Breast epithelium (tissue), 3 donors: ENCODE measurements at regions not wholly inside any gene's neighbourhood (a gene's known extent, or its start where the extent isn't known, plus 50 kb on each side); places are given as distances from the start of the nearest gene placed in this dataset.

Experiments used
- POLR2A ChIP-seq: fragments of 450-650 bp; IDR thresholded peaks from one replicate; pipeline ENCODE4 v1.6.1; 2016; ENCODE audit warnings: antibody characterized with exemption, mild to moderate bottlenecking, moderate library complexity
- POLR2AphosphoS5 ChIP-seq, 3 donors: sonication (generic); formaldehyde crosslinking; IDR thresholded peaks; one replicate each; pipeline ENCODE4 v1.6.1; 2017; ENCODE audit warnings: antibody characterized with exemption in 3 of 3
- TF ChIP-seq, protein P1 (sequence below), 3 donors: fragments of 450-650 bp; IDR thresholded peaks; one replicate each; pipeline ENCODE4 v1.5.1; 2016 to 2017; ENCODE audit warnings: antibody characterized with exemption in 3 of 3, mild to moderate bottlenecking in 3 of 3, moderate library complexity in 3 of 3

GRCh38 chr11:76724171-76724768 is 53.7 kb upstream of the LRRC32 start:
- TF ChIP-seq POLR2A (no peak), POLR2AphosphoS5 (IDR thresholded peaks at IDR 0.05) (no peak)
- TF ChIP-seq, protein P1, sequence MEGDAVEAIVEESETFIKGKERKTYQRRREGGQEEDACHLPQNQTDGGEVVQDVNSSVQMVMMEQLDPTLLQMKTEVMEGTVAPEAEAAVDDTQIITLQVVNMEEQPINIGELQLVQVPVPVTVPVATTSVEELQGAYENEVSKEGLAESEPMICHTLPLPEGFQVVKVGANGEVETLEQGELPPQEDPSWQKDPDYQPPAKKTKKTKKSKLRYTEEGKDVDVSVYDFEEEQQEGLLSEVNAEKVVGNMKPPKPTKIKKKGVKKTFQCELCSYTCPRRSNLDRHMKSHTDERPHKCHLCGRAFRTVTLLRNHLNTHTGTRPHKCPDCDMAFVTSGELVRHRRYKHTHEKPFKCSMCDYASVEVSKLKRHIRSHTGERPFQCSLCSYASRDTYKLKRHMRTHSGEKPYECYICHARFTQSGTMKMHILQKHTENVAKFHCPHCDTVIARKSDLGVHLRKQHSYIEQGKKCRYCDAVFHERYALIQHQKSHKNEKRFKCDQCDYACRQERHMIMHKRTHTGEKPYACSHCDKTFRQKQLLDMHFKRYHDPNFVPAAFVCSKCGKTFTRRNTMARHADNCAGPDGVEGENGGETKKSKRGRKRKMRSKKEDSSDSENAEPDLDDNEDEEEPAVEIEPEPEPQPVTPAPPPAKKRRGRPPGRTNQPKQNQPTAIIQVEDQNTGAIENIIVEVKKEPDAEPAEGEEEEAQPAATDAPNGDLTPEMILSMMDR (IDR thresholded peaks at IDR 0.05): no peak
